ENCODE measurements at regions not wholly inside any gene's neighbourhood (a gene's known extent, or its start where the extent isn't known, plus 50 kb on each side); places are given as distances from the start of the nearest gene placed in this dataset.

DNA sequence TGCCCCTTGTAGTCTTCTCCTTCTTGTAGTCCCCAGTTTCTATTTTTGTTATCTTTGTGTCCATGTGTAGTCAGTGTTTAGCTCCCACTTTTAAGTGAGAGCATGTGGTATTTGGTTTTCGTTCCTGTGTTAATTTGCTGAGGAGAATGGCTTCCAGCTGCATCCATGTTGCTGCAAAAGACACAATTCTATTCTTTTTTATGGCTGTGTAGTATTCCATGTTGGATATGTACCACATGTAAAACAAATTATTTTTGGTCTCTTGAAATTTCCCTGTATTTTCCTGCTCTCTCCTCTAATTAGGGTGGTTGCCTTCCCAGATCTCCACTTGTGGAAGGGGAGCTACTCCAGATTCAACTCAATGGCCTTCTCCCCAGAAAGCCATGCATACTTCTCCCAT lies 813.8 kb downstream of the UQCRFS1 start:
- TF ChIP-seq, protein P1, sequence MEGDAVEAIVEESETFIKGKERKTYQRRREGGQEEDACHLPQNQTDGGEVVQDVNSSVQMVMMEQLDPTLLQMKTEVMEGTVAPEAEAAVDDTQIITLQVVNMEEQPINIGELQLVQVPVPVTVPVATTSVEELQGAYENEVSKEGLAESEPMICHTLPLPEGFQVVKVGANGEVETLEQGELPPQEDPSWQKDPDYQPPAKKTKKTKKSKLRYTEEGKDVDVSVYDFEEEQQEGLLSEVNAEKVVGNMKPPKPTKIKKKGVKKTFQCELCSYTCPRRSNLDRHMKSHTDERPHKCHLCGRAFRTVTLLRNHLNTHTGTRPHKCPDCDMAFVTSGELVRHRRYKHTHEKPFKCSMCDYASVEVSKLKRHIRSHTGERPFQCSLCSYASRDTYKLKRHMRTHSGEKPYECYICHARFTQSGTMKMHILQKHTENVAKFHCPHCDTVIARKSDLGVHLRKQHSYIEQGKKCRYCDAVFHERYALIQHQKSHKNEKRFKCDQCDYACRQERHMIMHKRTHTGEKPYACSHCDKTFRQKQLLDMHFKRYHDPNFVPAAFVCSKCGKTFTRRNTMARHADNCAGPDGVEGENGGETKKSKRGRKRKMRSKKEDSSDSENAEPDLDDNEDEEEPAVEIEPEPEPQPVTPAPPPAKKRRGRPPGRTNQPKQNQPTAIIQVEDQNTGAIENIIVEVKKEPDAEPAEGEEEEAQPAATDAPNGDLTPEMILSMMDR (IDR thresholded peaks at IDR 0.05; ENCODE audit: insufficient read depth, low read depth, low read length), result no peak
- no peak overlapping the region for H3K4me3 ChIP-seq (ENCODE audit: low read depth, low read length)
- no peak for DNase-seq (ENCODE audit: low read depth)
- POLR2A ChIA-PET, result no interaction called here
- H3K36me3 ChIP-seq (ENCODE audit: control insufficient read depth, insufficient read depth, low read length), result no peaks in the 10 kb centered on the region
- CTCF ChIA-PET, result no interaction called here
- H3K27me3 ChIP-seq (ENCODE audit: control insufficient read depth, insufficient read depth, low read length), result no peaks in the 10 kb centered on the region; the same call in 1 of the 2 replicates

GRCh38 chr19:28397800-28398199 lies 815.2 kb downstream of the UQCRFS1 start:
- H3K27me3 ChIP-seq (ENCODE audit: control insufficient read depth, insufficient read depth, low read length), result no peaks in the 10 kb centered on the region; the same call in 1 of the 2 replicates
- H3K36me3 ChIP-seq (ENCODE audit: control insufficient read depth, insufficient read depth, low read length), result no peaks in the 10 kb centered on the region
- TF ChIP-seq, protein P1 (IDR thresholded peaks at IDR 0.05; ENCODE audit: insufficient read depth, low read depth, low read length), result no peak
- CTCF ChIA-PET, result no interaction called here
- H3K4me3 ChIP-seq (ENCODE audit: low read depth, low read length), result no peak overlapping the region
- POLR2A ChIA-PET, result no interaction called here
- peak; percentile 31 for DNase-seq (ENCODE audit: low read depth)

DNA sequence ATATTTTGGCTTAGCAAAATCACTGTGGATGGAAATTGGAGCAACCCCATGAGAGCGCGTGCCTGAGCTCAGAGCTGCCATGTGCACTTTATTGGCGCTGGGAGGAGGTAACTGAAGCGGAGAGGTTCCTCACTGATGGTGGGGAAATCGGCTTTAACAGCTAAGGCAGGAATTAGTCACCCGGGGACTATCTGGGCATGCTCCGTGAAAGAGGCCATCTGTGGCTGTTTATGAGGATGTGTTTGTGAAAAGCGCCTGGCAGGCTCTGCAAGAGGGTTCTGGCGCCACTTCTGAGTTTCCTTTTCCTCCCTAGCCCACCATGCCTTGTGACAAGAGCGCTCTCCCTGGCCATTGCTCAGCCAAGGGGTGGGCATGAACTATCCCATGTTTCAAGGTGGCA lies 815.6 kb downstream of the UQCRFS1 start:
- ChIA-PET POLR2A (no interaction called here), CTCF (no interaction called here)
- TF ChIP-seq, protein P1 (IDR thresholded peaks at IDR 0.05; ENCODE audit: insufficient read depth, low read depth, low read length), result no peak
- Histone ChIP-seq H3K27me3 (ENCODE audit: control insufficient read depth, insufficient read depth, low read length) (no peaks in the 10 kb centered on the region; the same call in 1 of the 2 replicates), H3K4me3 (ENCODE audit: low read depth, low read length) (no peak overlapping the region), H3K36me3 (ENCODE audit: control insufficient read depth, insufficient read depth, low read length) (no peaks in the 10 kb centered on the region)
- peak; percentile 41 for DNase-seq (ENCODE audit: low read depth)

- CTCF ChIA-PET, result no interaction called here
- Histone ChIP-seq H3K36me3 (ENCODE audit: control insufficient read depth, insufficient read depth, low read length) (no peaks in the 10 kb centered on the region), H3K27me3 (ENCODE audit: control insufficient read depth, insufficient read depth, low read length) (no peaks in the 10 kb centered on the region; the same call in 1 of the 2 replicates), H3K4me3 (ENCODE audit: low read depth, low read length) (no peak overlapping the region)
- TF ChIP-seq, protein P1 (IDR thresholded peaks at IDR 0.05; ENCODE audit: insufficient read depth, low read depth, low read length), result no peak
- POLR2A ChIA-PET, result no interaction called here
- DNase-seq (ENCODE audit: low read depth), result no peak
Observed at GRCh38 chr19:28396287-28396831, 816.6 kb downstream of the UQCRFS1 start.

GRCh38 chr19:28394725-28395124 lies 818.2 kb downstream of the UQCRFS1 start:
- H3K4me3 ChIP-seq (ENCODE audit: low read depth, low read length), result no peak overlapping the region
- no peak for DNase-seq (ENCODE audit: low read depth)
- TF ChIP-seq, protein P1 (IDR thresholded peaks at IDR 0.05; ENCODE audit: insufficient read depth, low read depth, low read length), result no peak
- H3K36me3 ChIP-seq (ENCODE audit: control insufficient read depth, insufficient read depth, low read length), result no peaks in the 10 kb centered on the region
- no peaks in the 10 kb centered on the region; the same call in 1 of the 2 replicates for H3K27me3 ChIP-seq (ENCODE audit: control insufficient read depth, insufficient read depth, low read length)
- ChIA-PET CTCF (no interaction called here), POLR2A (no interaction called here)

All from BJ (cell line).